Neutrophil (primary cell): ENCODE measurements at regions not wholly inside any gene's neighbourhood (a gene's known extent, or its start where the extent isn't known, plus 50 kb on each side); places are given as distances from the start of the nearest gene placed in this dataset.

Experiments
- H3K27ac ChIP-seq: fragments of 200-600 bp; sonication (generic); 2 replicates; pipeline ENCODE4 v1.5.1; 2016; ENCODE audit warnings: mild to moderate bottlenecking, moderate library complexity
- H3K27me3 ChIP-seq: fragments of 200-600 bp; sonication (generic); 2 replicates; pipeline ENCODE4 v1.6.0; 2016; ENCODE audit warnings: mild to moderate bottlenecking
- H3K36me3 ChIP-seq: fragments of 200-600 bp; sonication (generic); 2 replicates; pipeline ENCODE4 v1.5.1; 2017
- H3K4me1 ChIP-seq, 2 experiments: fragments of 200-600 bp in 1 of 2; sonication (generic) in 1 of 2; 1 replicate in 1 of 2; 2 replicates in 1 of 2; pipeline versions ENCODE4 v1.5.1 to v1.6.1; 2013 to 2016; ENCODE audit warnings: low read depth in 1 of 2, low read length in 1 of 2, mild to moderate bottlenecking in 1 of 2, moderate library complexity in 1 of 2; ENCODE audit not compliant: control insufficient read depth in 1 of 2, insufficient read depth in 1 of 2
- H3K4me3 ChIP-seq, 2 experiments: fragments of 200-600 bp in 1 of 2; sonication (generic) in 1 of 2; 1 replicate in 1 of 2; 2 replicates in 1 of 2; pipeline ENCODE4 v1.5.1; 2013 to 2016; ENCODE audit warnings: low read depth in 1 of 2, low read length in 1 of 2, mild to moderate bottlenecking in 1 of 2, moderate library complexity in 1 of 2
- H3K9me3 ChIP-seq: fragments of 200-600 bp; sonication (generic); 2 replicates; pipeline ENCODE4 v1.5.1; 2016
- TF ChIP-seq, protein P1 (sequence below): fragments of 200-600 bp; sonication (generic); IDR thresholded peaks from 2 replicates; pipeline ENCODE4 v1.5.1; 2016; ENCODE audit warnings: antibody characterized with exemption

DNA sequence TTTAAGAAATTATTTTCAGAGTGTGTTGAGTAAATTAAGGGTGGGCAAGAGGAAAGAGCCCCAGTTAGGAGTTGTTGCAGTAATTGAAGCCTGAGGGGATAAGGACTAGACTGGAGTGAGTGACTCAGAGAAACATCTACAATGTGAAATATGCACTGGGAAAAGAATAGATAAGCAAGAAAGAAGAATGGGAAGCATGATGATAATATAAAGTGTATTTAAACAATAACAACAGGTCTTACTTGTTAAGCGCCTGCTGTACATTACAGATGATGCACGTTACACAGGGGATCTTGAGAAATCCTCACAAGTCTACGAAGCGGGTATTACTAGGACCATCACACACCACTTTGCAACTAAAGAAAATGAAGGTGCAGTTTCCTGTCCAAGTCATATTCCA lies 73.6 kb upstream of the STK17B start:
- TF ChIP-seq, protein P1, sequence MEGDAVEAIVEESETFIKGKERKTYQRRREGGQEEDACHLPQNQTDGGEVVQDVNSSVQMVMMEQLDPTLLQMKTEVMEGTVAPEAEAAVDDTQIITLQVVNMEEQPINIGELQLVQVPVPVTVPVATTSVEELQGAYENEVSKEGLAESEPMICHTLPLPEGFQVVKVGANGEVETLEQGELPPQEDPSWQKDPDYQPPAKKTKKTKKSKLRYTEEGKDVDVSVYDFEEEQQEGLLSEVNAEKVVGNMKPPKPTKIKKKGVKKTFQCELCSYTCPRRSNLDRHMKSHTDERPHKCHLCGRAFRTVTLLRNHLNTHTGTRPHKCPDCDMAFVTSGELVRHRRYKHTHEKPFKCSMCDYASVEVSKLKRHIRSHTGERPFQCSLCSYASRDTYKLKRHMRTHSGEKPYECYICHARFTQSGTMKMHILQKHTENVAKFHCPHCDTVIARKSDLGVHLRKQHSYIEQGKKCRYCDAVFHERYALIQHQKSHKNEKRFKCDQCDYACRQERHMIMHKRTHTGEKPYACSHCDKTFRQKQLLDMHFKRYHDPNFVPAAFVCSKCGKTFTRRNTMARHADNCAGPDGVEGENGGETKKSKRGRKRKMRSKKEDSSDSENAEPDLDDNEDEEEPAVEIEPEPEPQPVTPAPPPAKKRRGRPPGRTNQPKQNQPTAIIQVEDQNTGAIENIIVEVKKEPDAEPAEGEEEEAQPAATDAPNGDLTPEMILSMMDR, result no peak
- Histone ChIP-seq H3K9me3 (no peaks in the 10 kb centered on the region), H3K4me1 (peaks cover 76 to 92% of the 10 kb centered on the region in 2 experiments), H3K4me3 (no peak overlapping the region), H3K27me3 (no peaks in the 10 kb centered on the region), H3K36me3 (no peaks in the 10 kb centered on the region), H3K27ac (peak overlapping the region; percentile 40)

DNA sequence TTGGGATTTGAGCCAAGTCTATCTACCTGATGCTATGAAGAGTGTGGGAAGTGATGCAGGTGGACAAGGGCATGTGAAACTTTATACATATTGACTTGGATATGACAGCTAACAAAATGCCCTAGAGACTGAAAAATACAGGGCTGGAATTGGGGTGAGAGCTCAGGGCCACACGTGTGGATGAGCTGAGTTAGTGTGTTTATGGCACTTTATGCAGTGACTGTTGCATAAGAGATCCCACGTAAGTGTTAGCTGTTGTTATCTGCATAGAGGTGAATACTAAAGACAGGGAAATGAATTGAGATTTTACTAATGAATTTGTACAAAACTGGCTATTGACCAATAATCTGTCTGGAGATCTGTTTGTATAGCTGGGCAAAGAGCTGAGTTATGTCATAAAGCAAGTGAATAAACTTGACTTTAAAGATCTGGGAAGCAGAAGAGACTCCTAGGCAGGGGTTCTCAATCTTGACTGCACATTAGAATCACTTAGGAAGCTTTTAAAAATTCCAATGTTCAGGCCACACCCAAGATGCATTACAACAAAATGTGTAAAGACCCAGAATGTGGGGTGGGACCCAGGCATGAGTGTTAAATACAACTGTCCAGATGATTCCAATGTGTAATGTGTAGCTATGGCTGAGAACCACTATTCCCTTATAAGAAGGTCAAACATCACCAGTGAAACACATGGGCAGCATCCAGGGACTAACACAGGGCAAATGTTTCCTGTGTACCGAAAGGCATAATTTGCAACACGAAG lies 74.2 kb upstream of the STK17B start:
- no peaks in the 10 kb centered on the region for H3K27me3 ChIP-seq
- no peak overlapping the region for H3K4me3 ChIP-seq
- TF ChIP-seq, protein P1, result no peak
- no peaks in the 10 kb centered on the region for H3K9me3 ChIP-seq
- peak overlapping the region; percentile 40 for H3K27ac ChIP-seq
- H3K4me1 ChIP-seq, result peaks cover 77 to 95% of the 10 kb centered on the region in 2 experiments
- H3K36me3 ChIP-seq, result no peaks in the 10 kb centered on the region

DNA sequence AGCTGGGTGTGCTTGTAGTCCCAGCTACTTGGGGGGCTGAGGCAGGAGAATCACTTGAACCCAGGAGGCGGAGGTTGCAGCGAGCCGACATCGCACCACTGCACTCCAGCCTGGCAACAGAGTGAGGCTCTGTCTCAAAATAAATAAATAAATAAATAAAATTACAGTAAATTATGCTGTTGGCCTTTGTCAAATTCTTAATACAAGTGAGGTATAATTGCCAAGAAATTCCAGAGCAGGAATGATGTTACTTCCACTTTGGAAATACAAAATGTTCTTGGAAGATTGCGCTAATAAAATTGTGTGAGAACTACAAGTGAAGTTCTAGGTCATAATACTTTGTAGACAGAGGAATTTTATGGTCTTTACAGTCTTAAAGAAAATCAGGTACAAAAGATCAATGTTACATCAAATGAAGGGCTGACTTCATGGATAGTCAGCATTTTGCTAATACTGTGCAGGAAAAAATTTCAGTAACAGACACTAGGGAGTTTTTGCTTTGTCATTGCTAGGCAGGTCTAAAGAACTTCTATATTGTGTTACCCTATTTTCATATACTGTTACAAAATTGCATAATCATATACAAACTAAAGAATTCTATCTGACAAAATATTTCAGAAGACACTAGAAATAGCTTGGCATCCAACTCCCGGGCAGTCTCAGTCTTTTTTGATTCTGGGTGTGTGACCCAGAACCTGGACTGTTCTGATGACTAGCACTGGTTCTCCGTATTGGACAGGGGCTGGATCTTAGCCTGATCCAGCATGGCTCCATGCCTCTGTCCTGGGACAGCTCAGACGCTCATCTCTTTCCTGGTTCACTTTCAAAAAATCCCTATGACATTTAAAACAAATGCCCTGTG lies 76.0 kb upstream of the STK17B start:
- Histone ChIP-seq H3K4me3 (peak overlapping the region in 1 of 2 experiments; percentile 8), H3K27ac (peak overlapping the region; percentile 83), H3K27me3 (no peaks in the 10 kb centered on the region), H3K9me3 (no peaks in the 10 kb centered on the region), H3K36me3 (no peaks in the 10 kb centered on the region), H3K4me1 (peaks cover 61 to 77% of the 10 kb centered on the region in 2 experiments)
- TF ChIP-seq, protein P1, result no peak

DNA sequence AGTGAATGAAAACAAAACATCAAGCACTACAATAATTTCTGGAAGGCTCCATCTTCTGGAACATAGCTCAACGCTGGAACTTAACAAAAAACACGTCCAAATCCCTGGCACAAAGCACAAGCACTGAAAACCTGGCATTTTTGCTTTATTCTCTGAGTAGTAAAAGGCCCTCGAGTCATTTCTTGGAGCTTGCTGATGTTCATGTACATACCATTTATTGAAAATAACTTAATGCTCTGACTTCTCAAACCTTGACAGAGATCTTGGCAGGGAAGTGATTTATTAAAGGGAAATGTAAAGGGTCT lies 76.5 kb upstream of the STK17B start:
- H3K9me3 ChIP-seq, result no peaks in the 10 kb centered on the region
- no peaks in the 10 kb centered on the region for H3K36me3 ChIP-seq
- H3K4me3 ChIP-seq, result peak overlapping the region; percentile 5 to 8
- peak overlapping the region; percentile 83 for H3K27ac ChIP-seq
- H3K27me3 ChIP-seq, result no peaks in the 10 kb centered on the region
- H3K4me1 ChIP-seq, result peaks cover 55 to 71% of the 10 kb centered on the region in 2 experiments
- TF ChIP-seq, protein P1, result no peak

DNA sequence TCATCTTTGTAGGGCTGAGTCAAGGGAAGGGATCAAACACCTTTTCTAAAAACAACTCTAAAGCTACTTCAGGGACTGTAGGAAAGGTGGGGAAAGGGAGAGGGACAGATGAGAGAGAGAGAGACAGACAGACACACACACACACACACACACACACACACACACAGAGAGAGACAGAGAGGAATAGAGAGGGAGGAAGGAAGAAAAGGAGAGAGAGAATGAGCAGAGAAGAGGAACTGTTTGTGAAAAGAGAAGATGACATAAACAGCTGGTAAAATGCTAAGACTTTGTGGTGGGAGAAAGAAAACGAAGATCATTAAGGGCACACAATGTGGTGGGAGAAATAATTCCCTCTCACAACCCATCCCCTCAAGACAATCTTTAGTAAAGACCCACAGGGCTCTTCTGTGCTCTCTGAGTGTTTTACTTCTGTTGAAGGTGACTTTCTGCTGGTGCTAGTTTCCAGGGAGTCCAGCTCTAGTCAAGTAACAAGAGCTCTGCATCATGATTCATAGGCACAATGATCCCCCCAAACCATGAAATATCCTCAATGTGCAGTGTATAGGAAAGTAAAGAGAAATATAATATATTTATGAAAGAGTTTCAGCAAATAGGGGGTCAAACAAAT lies 77.2 kb upstream of the STK17B start:
- peaks cover 48 to 64% of the 10 kb centered on the region in 2 experiments for H3K4me1 ChIP-seq
- peak overlapping the region; percentile 5 to 8 for H3K4me3 ChIP-seq
- H3K27me3 ChIP-seq, result no peaks in the 10 kb centered on the region
- no peaks in the 10 kb centered on the region for H3K9me3 ChIP-seq
- H3K27ac ChIP-seq, result peak overlapping the region; percentile 83
- no peaks in the 10 kb centered on the region for H3K36me3 ChIP-seq
- TF ChIP-seq, protein P1, result no peak
